Muscle layer of duodenum (tissue), 2 donors: ENCODE measurements at regions not wholly inside any gene's neighbourhood (a gene's known extent, or its start where the extent isn't known, plus 50 kb on each side); places are given as distances from the start of the nearest gene placed in this dataset.

Experiments used
- H3K27ac ChIP-seq: one replicate; pipeline ENCODE4 v1.7.0; 2013; ENCODE audit warnings: mild to moderate bottlenecking, low read length
- H3K27me3 ChIP-seq: one replicate; pipeline ENCODE4 v1.7.0; 2013; ENCODE audit warnings: low read depth, mild to moderate bottlenecking, control low read depth, low read length
- H3K36me3 ChIP-seq, 2 donors: one replicate each; pipeline ENCODE4 v1.7.0; 2013; ENCODE audit warnings: low read length in 2 of 2, control low read depth in 1 of 2, mild to moderate bottlenecking in 1 of 2; ENCODE audit not compliant: insufficient read depth in 2 of 2, control insufficient read depth in 1 of 2
- H3K4me1 ChIP-seq, 2 donors: one replicate each; pipeline ENCODE4 v1.7.0; 2013; ENCODE audit warnings: low read length in 2 of 2, mild to moderate bottlenecking in 2 of 2, control low read depth in 1 of 2, moderate library complexity in 1 of 2; ENCODE audit not compliant: insufficient read depth in 2 of 2, control insufficient read depth in 1 of 2
- H3K4me3 ChIP-seq, 2 donors: one replicate each; pipeline ENCODE4 v1.7.0; 2013; ENCODE audit warnings: low read length in 2 of 2, low read depth in 1 of 2, mild to moderate bottlenecking in 1 of 2
- H3K9me3 ChIP-seq, 2 donors: one replicate each; pipeline ENCODE4 v1.7.0; 2013; ENCODE audit warnings: low read length in 2 of 2, control low read depth in 1 of 2, mild to moderate bottlenecking in 1 of 2; ENCODE audit not compliant: control insufficient read depth in 1 of 2
- donor health status: healthy.

DNA sequence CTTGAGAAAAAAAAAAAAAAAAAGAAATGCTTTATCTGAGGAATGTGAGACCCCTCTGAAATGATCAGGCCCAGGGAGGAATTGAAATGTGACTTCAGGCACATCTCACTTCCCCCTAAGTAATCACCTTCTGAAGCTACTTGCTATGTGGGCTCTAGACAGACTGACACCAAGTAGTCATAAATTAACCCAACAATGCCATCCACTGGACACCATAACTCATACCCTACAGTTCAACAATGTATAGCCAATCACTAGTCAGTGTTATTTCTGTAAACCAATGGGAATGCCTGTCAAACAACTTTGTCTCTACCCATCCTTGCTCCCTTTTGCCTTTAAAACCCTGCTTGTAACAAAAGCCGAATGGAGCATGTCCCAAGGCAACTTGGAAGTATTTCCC is 182.7 kb upstream of the TMPO start:
- Histone ChIP-seq H3K27ac (no peak overlapping the region), H3K4me1 (no peaks in the 10 kb centered on the region), H3K4me3 (no peak overlapping the region), H3K9me3 (no peaks in the 10 kb centered on the region), H3K36me3 (no peaks in the 10 kb centered on the region), H3K27me3 (no peaks in the 10 kb centered on the region)

DNA sequence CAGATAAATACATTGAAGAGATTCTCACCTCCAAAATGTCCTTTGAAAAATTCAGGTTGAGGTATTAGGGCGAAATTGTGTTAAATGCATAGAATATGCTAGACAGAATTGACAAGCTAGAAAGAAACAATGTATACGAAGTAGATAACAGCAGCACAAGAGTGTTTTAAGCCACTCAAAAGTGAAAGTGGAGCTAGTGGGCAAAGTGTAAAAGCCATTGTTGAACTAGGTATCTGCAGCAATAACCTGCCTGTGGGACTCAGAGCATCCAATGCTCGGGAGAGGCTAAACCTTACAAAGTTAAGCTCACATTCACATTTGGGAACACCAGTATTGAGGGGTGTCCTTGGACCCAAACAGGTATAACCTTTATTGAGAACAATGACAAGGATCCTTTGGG is 180.6 kb upstream of the TMPO start:
- Histone ChIP-seq H3K4me1 (no peaks in the 10 kb centered on the region), H3K27me3 (no peaks in the 10 kb centered on the region), H3K9me3 (no peaks in the 10 kb centered on the region), H3K36me3 (no peaks in the 10 kb centered on the region), H3K4me3 (no peak overlapping the region), H3K27ac (no peak overlapping the region)

DNA sequence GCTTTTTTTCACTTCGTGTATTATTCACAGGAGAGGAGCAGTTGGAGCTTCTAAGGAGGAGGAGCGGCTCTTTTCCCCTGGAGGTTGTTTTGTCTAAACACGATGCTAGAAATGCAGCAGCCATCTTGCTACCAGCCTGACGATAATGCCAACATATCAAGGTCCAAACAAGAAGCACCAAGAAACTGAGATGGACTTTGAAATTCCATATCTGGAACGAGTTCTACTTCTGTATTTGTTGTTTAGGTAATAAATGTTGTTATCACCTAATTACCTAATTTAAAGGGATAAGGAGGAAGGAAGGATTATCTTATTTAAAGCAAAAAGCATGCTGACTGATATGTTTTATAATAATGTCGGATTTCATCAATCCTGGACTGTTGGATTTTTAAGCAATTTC is 174.4 kb upstream of the TMPO start:
- Histone ChIP-seq H3K27me3 (no peaks in the 10 kb centered on the region), H3K27ac (no peak overlapping the region), H3K36me3 (no peaks in the 10 kb centered on the region), H3K4me3 (no peak overlapping the region), H3K4me1 (no peaks in the 10 kb centered on the region), H3K9me3 (no peaks in the 10 kb centered on the region)

DNA sequence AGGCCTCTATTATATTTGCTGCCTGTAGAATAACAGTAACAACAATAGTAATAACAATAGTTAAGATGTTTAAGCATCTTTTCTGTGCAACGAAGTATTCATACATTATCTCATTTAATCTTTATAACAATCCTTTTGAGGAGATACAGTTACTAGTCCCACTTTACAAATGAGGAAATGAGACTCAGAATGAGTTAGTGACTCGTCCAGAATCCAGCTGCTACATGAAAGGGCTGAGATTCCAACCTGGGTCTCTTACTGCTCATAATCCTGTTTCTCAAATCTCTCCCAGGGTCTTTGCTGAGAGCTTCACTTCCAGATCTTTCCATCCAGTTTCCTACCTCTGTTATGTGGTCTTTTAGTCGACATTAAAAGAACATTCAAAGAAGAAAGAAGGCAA is 173.7 kb upstream of the TMPO start:
- Histone ChIP-seq H3K27ac (no peak overlapping the region), H3K36me3 (no peaks in the 10 kb centered on the region), H3K9me3 (no peaks in the 10 kb centered on the region), H3K27me3 (no peaks in the 10 kb centered on the region), H3K4me1 (no peaks in the 10 kb centered on the region), H3K4me3 (no peak overlapping the region)

DNA sequence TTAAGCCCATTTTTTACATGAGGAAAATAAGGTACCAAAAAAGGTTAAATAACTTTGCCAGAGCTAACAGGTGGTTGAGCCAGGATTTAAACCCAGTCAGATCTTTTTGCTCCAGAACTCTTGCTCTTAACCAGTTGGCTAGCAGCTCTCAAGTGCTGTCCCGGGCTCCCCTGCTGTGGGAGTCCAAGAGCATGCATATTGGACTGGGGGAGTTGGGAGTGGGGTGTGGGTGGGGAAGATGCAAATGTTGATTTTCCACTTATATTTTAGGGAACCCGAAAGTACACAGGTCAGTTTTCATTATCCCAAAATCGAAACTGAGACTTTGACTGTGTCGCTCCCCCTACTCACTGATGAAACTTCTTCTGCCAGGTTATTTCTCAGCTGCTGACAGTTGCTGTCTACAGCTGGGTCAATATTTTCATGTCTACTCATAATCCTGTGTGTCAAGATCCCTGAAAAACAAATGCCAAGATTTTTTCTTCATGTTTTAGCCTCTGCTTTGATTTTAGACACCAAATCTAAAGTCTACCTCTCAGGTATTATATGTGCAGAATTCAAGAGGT is 172.3 kb upstream of the TMPO start:
- H3K36me3 ChIP-seq: no peaks in the 10 kb centered on the region
- no peaks in the 10 kb centered on the region for H3K4me1 ChIP-seq
- no peak overlapping the region for H3K27ac ChIP-seq

DNA sequence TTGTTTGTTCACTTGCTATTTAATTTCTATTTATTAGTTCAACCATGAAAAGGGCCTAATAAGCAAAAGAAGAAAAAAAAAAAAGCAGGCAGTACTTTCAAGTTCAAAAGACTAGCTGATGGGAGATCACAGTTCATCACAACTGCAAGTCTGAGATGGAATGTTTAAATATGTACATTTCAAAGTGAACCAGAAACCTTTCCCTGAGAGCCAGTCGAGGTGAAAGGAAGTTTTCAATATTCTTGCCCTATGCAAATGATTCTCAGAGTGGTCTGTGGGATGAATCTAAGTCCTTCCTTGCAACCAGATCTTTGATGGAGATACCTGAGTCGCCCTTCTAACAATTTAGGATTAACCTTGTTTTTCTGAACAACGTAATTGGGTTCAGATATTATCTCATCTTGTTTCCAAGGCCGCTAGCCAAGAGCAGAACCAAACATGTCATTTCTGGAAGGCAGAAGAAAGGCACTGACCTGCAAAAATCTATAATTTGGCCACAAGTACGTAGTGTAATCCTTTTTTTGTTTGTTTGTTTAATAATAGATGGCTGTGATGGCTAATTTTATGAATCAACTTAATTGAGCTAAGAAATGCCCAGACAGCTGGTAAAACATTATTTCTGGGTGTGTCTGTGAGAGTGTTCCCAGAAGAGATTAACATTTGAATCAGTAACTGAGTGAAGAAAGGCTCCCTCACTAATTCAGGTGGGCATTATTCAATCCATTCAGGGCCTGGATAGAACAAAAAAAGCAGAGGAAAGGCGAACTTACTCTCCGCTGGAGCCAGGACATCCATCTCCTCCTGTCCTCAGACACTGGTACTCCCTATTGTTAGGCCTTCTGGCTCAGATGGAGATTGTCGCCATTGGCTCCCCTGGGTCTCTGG is 171.1 kb upstream of the TMPO start:
- Histone ChIP-seq H3K27me3 (no peaks in the 10 kb centered on the region), H3K9me3 (no peaks in the 10 kb centered on the region), H3K4me1 (no peaks in the 10 kb centered on the region), H3K4me3 (no peak overlapping the region), H3K36me3 (no peaks in the 10 kb centered on the region), H3K27ac (no peak overlapping the region)

More for the DNA sequence above, 172.3 kb upstream of the TMPO start:
- no peaks in the 10 kb centered on the region for H3K9me3 ChIP-seq
- H3K4me3 ChIP-seq: no peak overlapping the region
- no peaks in the 10 kb centered on the region for H3K27me3 ChIP-seq

DNA sequence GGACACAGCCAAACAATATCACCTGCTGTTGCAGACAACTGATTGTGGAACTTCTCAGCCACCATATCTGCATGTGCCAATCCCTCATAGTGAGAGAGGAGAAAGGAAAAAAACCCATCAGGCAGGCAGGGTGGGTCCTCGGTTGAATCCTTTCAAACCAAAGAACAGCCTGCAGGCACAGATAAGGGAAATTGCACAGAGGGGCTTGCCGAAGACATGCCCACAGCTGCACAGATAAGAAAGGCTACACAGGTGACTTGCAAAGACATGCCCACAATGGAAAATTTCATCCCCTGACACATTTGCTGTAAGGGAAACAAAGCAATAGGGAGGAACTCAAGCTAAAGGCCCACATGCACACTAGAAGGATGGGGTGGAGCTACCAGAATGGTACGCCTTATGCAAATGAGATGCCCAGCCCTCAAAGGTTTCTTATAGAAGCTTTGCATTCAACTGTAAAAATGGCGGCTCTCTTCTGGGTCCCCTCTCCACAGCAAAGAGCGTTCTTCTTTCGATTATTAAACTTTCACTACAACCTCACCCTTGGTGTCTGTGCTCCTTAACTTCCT is 170.0 kb upstream of the TMPO start:
- Histone ChIP-seq H3K4me3 (no peak overlapping the region), H3K27ac (no peak overlapping the region), H3K27me3 (no peaks in the 10 kb centered on the region), H3K4me1 (no peaks in the 10 kb centered on the region), H3K9me3 (no peaks in the 10 kb centered on the region), H3K36me3 (no peaks in the 10 kb centered on the region)

DNA sequence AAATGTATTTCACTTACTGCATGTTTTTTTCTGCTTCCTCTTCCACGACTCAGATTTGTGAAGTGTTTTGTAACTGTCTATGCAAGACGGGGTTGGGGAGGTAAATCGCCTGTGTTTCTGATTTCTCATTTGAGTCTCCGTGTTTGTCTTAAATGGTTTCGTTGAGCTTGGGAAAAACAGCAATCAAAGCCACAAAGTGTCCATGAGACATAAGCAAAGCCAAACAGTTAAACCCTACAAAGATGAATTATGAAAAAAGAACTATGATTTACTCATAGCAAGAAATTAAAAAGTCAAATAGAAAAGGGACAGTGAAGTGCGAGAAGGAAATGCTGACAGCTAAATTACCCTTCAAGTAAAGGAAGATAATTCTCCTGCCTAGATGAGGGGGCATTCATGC is 164.3 kb upstream of the TMPO start:
- H3K27ac ChIP-seq: no peak overlapping the region
- H3K36me3 ChIP-seq: no peaks in the 10 kb centered on the region
- no peaks in the 10 kb centered on the region for H3K27me3 ChIP-seq
- H3K4me3 ChIP-seq: no peak overlapping the region
- no peaks in the 10 kb centered on the region for H3K4me1 ChIP-seq
- no peaks in the 10 kb centered on the region for H3K9me3 ChIP-seq

DNA sequence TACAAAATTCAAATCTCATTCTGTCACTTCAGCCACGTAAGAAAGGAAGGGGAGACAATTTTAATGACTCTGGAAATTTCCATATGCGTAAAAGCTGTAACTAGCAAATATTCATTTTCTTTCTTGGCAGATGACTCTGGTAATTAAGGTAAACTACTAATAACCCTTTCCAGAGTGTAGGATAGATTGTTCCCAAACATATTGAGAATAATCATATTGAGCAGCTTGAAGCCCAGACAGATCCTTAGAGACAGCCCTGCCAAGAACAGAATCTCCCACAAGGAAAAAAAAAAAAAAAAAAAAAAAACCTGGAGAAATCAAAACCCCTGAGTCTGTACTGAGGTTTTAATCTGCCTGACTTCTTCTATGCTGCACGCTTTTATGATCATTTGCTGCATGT is 163.6 kb upstream of the TMPO start:
- Histone ChIP-seq H3K27me3 (no peaks in the 10 kb centered on the region), H3K36me3 (no peaks in the 10 kb centered on the region), H3K27ac (no peak overlapping the region), H3K9me3 (no peaks in the 10 kb centered on the region), H3K4me1 (no peaks in the 10 kb centered on the region), H3K4me3 (no peak overlapping the region)

DNA sequence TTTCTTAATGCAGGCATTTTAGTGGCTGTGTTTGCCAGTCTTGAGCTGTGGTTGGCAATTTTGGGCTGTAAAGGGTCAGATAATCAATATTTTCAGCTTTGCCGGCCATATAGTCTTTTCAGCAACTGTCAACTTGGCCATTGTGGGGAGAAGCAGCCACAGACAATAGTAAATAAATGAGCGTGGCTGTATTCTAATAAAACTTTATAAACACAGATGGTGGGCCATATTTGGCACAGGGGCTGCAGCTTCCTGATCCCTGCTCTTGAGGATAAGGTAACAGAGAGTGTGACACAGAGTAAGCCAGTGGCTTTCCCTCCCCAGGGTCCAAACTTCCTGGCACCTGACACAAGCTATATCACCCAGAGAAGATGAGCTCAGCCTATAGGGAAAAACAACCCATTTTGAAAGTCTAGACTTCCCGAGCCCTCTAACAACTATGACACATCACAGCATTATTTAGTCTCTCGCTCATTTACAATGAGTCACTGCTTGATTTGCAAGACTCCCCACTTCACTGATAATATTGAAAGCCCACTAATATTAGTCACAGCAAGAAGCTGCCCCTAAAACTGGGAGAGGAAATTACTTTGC is 163.1 kb upstream of the TMPO start:
- H3K27me3 ChIP-seq: no peaks in the 10 kb centered on the region
- H3K4me3 ChIP-seq: no peak overlapping the region
- H3K27ac ChIP-seq: no peak overlapping the region
- H3K4me1 ChIP-seq: no peaks in the 10 kb centered on the region
- no peaks in the 10 kb centered on the region for H3K9me3 ChIP-seq
- H3K36me3 ChIP-seq: no peaks in the 10 kb centered on the region

DNA sequence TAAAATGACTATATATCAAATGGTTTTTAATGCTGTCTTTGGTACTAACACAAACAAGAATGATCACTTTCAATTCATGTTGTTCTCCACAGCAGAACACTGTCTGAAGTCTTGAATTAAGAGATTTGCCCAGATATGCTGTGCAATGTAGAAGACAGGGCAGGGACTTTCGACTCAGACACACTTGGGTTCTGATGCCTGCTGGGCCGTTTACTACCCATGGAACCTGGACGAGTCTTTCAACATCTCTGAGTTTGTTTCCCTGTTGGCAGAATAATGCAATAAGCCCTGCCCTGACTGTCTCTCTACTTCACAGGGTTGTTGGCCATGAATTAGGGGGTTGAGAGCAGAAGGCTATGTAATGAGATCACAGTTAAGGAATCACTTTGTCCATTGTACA is 162.6 kb upstream of the TMPO start:
- Histone ChIP-seq H3K36me3 (no peaks in the 10 kb centered on the region), H3K27ac (no peak overlapping the region), H3K4me1 (no peaks in the 10 kb centered on the region), H3K9me3 (no peaks in the 10 kb centered on the region), H3K4me3 (no peak overlapping the region), H3K27me3 (no peaks in the 10 kb centered on the region)
